Body of pancreas (tissue), 4 donors: ENCODE measurements at regions not wholly inside any gene's neighbourhood (a gene's known extent, or its start where the extent isn't known, plus 50 kb on each side); places are given as distances from the start of the nearest gene placed in this dataset.
"Not testable (repeated sequence)": the region's sequence is repeated elsewhere in the genome, so short reads cannot be mapped to it uniquely, and the experiment has no call there.

ENCODE experiments used
- ATAC-seq: fragments of 150-250 bp; one replicate; pipeline ENCODE4 v1.9.1; 2016
- DNase-seq, 4 donors: peaks; one replicate each; pipeline ENCODE4 v3.0.0-alpha.2; 2019
- H3K27ac ChIP-seq, 4 donors: fragments of 200-600 bp; sonication (generic); 1 replicate in 3 of 4; 2 replicates in 1 of 4; pipeline versions ENCODE4 v1.5.1 to v1.6.1; 2016 to 2019; ENCODE audit warnings: mild to moderate bottlenecking in 1 of 4, mixed read lengths in 1 of 4, moderate library complexity in 1 of 4
- H3K27me3 ChIP-seq, 2 donors: fragments of 200-600 bp; sonication (generic); one replicate each; pipeline ENCODE4 v1.6.0; 2016; ENCODE audit warnings: mild to moderate bottlenecking in 1 of 2
- H3K36me3 ChIP-seq, 2 donors: fragments of 200-600 bp; sonication (generic); replicated peaks in 1 of 2; 2 replicates each; pipeline ENCODE4 v1.5.1; 2016; ENCODE audit warnings: low read depth in 2 of 2; ENCODE audit not compliant: insufficient read depth in 1 of 2
- H3K4me1 ChIP-seq: fragments of 200-600 bp; sonication (generic); one replicate; pipeline ENCODE4 v1.6.0; 2016
- H3K4me3 ChIP-seq, 2 donors: fragments of 200-600 bp; sonication (generic); 1 replicate in 1 of 2; 2 replicates in 1 of 2; pipeline ENCODE4 v1.5.1; 2016 to 2019
- H3K9me3 ChIP-seq, 3 donors: fragments of 200-600 bp; sonication (generic); 1 replicate in 2 of 3; 2 replicates in 1 of 3; pipeline ENCODE4 v1.5.1; 2016
- CTCF ChIP-seq, 7 experiments: fragments of 450-650 bp in 4 of 7; fragments of 200-600 bp in 3 of 7; sonication (generic) in 3 of 7; IDR thresholded peaks; one replicate each; pipeline ENCODE4 v1.5.1; 2016 to 2019; ENCODE audit warnings: antibody characterized with exemption in 7 of 7
- POLR2A ChIP-seq, 3 donors: fragments of 450-650 bp; IDR thresholded peaks; one replicate each; pipeline ENCODE4 v1.6.1; 2016; ENCODE audit warnings: antibody characterized with exemption in 3 of 3, mild to moderate bottlenecking in 2 of 3
- WGBS, 2 donors: methylation state at CpG; one replicate each; pipeline ENCODE4 v1.1.5; 2017; 5-methylcytosine and 5-hydroxymethylcytosine counted together
- intact Hi-C: fragments of 100-400 bp; cut with DNase I; formaldehyde crosslinking; loops from one replicate; pipeline ENCODE4 v1.15.1; 2023

GRCh38 chr17:13157656-13158055 lies 139.8 kb upstream of the ELAC2 start:
- H3K36me3 ChIP-seq: no peaks in the 10 kb centered on the region
- DNase-seq: no peak
- TF ChIP-seq POLR2A (IDR thresholded peaks at IDR 0.05) (no peak), CTCF (IDR thresholded peaks at IDR 0.05) (no peak)
- no peak for ATAC-seq
- no peak overlapping the region for H3K4me3 ChIP-seq
- intact Hi-C loops: no loop called here
- H3K9me3 ChIP-seq: no peaks in the 10 kb centered on the region
- H3K27me3 ChIP-seq: no peaks in the 10 kb centered on the region
- WGBS, 2 donors: 78 to 90% methylated on average over 5 of the region's 5 CpGs
- no peak overlapping the region for H3K27ac ChIP-seq
- no peaks in the 10 kb centered on the region for H3K4me1 ChIP-seq

- ATAC-seq (no peak), DNase-seq (no peak)
- intact Hi-C loops: no loop called here
- Histone ChIP-seq H3K4me3 (no peak overlapping the region), H3K27me3 (no peaks in the 10 kb centered on the region), H3K4me1 (no peaks in the 10 kb centered on the region), H3K27ac (no peak overlapping the region), H3K36me3 (no peaks in the 10 kb centered on the region), H3K9me3 (no peaks in the 10 kb centered on the region)
- no peak for TF ChIP-seq CTCF (IDR thresholded peaks at IDR 0.05)
- TF ChIP-seq POLR2A (IDR thresholded peaks at IDR 0.05): no peak
- WGBS, 2 donors: 79 to 93% methylated on average over 4 of the region's 4 CpGs
These were observed 137.1 kb upstream of the ELAC2 start for GRCh38 chr17:13154930-13155329.

GRCh38 chr17:13154398-13154797 lies 136.6 kb upstream of the ELAC2 start:
- ATAC-seq (no peak), DNase-seq (no peak)
- Histone ChIP-seq H3K27ac (no peak overlapping the region), H3K4me3 (no peak overlapping the region), H3K36me3 (no peaks in the 10 kb centered on the region), H3K4me1 (no peaks in the 10 kb centered on the region), H3K9me3 (no peaks in the 10 kb centered on the region), H3K27me3 (no peaks in the 10 kb centered on the region)
- 73 to 78% methylated on average over 2 of the region's 2 CpGs for WGBS, 2 donors
- intact Hi-C loops: no loop called here
- TF ChIP-seq CTCF (IDR thresholded peaks at IDR 0.05): no peak
- no peak for TF ChIP-seq POLR2A (IDR thresholded peaks at IDR 0.05)

GRCh38 chr17:13153036-13153435 lies 135.2 kb upstream of the ELAC2 start:
- DNase-seq (no peak), ATAC-seq (no peak)
- WGBS, 2 donors: 52 to 59% methylated on average over 1 of the region's 1 CpG
- intact Hi-C loops: no loop called here
- Histone ChIP-seq H3K9me3 (no peaks in the 10 kb centered on the region), H3K27me3 (no peaks in the 10 kb centered on the region), H3K4me1 (no peaks in the 10 kb centered on the region), H3K36me3 (no peaks in the 10 kb centered on the region), H3K4me3 (no peak overlapping the region), H3K27ac (no peak overlapping the region)
- no peak for TF ChIP-seq CTCF (IDR thresholded peaks at IDR 0.05)
- no peak for TF ChIP-seq POLR2A (IDR thresholded peaks at IDR 0.05)

GRCh38 chr17:13152501-13152900 lies 134.7 kb upstream of the ELAC2 start:
- DNase-seq (no peak), ATAC-seq (no peak)
- TF ChIP-seq POLR2A (IDR thresholded peaks at IDR 0.05): no peak
- TF ChIP-seq CTCF (IDR thresholded peaks at IDR 0.05): no peak
- H3K27me3 ChIP-seq: no peaks in the 10 kb centered on the region
- no peaks in the 10 kb centered on the region for H3K9me3 ChIP-seq
- WGBS, 2 donors: 78 to 79% methylated on average over 3 of the region's 3 CpGs
- H3K27ac ChIP-seq: no peak overlapping the region
- no peaks in the 10 kb centered on the region for H3K4me1 ChIP-seq
- intact Hi-C loops: no loop called here
- no peaks in the 10 kb centered on the region for H3K36me3 ChIP-seq
- H3K4me3 ChIP-seq: no peak overlapping the region

DNA sequence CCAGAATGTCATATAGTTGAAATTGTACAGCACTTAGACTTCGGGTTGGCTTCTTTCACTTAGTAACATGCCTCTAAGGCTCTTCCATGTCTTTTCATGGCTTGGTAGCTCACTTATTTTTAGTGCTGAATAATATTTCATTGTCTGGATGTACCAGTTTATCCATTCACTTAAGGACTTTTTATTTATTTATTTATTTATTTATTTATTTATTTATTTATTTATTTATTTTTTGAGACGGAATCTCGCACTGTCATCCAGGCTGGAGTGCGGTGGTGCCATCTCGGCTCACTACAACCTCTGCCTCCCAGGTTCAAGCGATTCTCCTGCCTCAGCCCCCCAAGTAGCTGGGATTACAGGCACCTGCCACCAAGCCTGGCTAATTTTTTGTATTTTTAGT lies 132.9 kb upstream of the ELAC2 start:
- H3K27me3 ChIP-seq, H3K4me1 ChIP-seq, H3K27ac ChIP-seq, DNase-seq, H3K4me3 ChIP-seq, intact Hi-C loops, ATAC-seq, H3K36me3 ChIP-seq, H3K9me3 ChIP-seq: not testable (repeated sequence)
- WGBS, 2 donors: 89 to 97% methylated on average over 6 of the region's 6 CpGs
